HepG2 (cell line): ENCODE measurements at regions not wholly inside any gene's neighbourhood (a gene's known extent, or its start where the extent isn't known, plus 50 kb on each side); places are given as distances from the start of the nearest gene placed in this dataset.
"Not testable (repeated sequence)": the region's sequence is repeated elsewhere in the genome, so short reads cannot be mapped to it uniquely, and the experiment has no call there.

Experiments
- ATAC-seq: fragments of 200-7000 bp; cut with Tn5 transposase; 3 replicates; pipeline ENCODE4 v1.9.1; 2020; ENCODE audit warnings: mild to moderate bottlenecking, moderate library complexity
- BruUV-seq: library from RNA; stranded (reverse); fragments of 400-500 nt; replicated peaks from 2 replicates; lab custom pipeline; 2021; lab: Mats Ljungman, UMichigan
- CTCF ChIA-PET: fragments of 300-600 bp; formaldehyde crosslinking; extraction: SDS; loops from one replicate; lab custom pipeline; 2021; ENCODE audit warnings: low total read pairs, inconsistent platforms, low intra/inter-chr PET ratio; lab: Yijun Ruan, JAX
- POLR2A ChIA-PET: fragments of 350-600 bp; sonication (Branson Sonifier 250); formaldehyde crosslinking; loops from one replicate; lab custom pipeline; 2020; ENCODE audit warnings: antibody characterized with exemption, inconsistent platforms; lab: Yijun Ruan, JAX
- DNase-seq: peaks from one replicate; pipeline ENCODE4 v3.0.0-alpha.2; 2015; ENCODE audit warnings: low spot score
- FAIRE-seq: peaks from 3 replicates; lab custom pipeline; 2011; peaks lifted over from hg19 to GRCh38; lab: Jason Lieb, UNC
- H2AFZ ChIP-seq: one replicate; pipeline ENCODE4 v1.6.1; 2011; ENCODE audit warnings: low read length, inconsistent platforms
- H3K27ac ChIP-seq: fragments of 300-600 bp; 3 replicates; pipeline ENCODE4 v1.8.0; 2011; ENCODE audit warnings: mixed run types, mild to moderate bottlenecking, mixed read lengths, low read length, inconsistent platforms; ENCODE audit not compliant: insufficient read depth; ENCODE audit errors: extremely low read length
- H3K27me3 ChIP-seq, 2 experiments: fragments of 200-600 bp in 1 of 2; 2 replicates in 1 of 2; 3 replicates in 1 of 2; pipeline versions ENCODE4 v1.6.0 to v1.8.0; 2011; ENCODE audit warnings: low read length in 2 of 2, mild to moderate bottlenecking in 2 of 2, moderate library complexity in 2 of 2, inconsistent platforms in 1 of 2; ENCODE audit not compliant: insufficient read depth in 2 of 2, control insufficient read depth in 1 of 2
- H3K36me3 ChIP-seq, 2 experiments: fragments of 200-600 bp in 1 of 2; replicated peaks in 1 of 2; 2 replicates in 1 of 2; 3 replicates in 1 of 2; pipeline versions ENCODE4 v1.5.1 to v1.8.0; 2011; ENCODE audit warnings: low read length in 2 of 2, inconsistent platforms in 1 of 2; ENCODE audit not compliant: insufficient read depth in 2 of 2, control insufficient read depth in 1 of 2
- H3K4me1 ChIP-seq: 2 replicates; pipeline ENCODE4 v1.5.1; 2012; ENCODE audit warnings: low read length, inconsistent platforms; ENCODE audit not compliant: insufficient read depth
- H3K4me2 ChIP-seq: 2 replicates; pipeline ENCODE4 v1.6.0; 2011; ENCODE audit warnings: low read depth, low read length, inconsistent platforms
- H3K4me3 ChIP-seq, 3 experiments: fragments of 200-600 bp in 1 of 3; sonication (generic), shearing (Covaris generic) in 1 of 3; replicated peaks in 1 of 3; 2 replicates each; pipeline ENCODE4 v1.5.1; 2011 to 2016; ENCODE audit warnings: low read length in 3 of 3, inconsistent platforms in 2 of 3, low read depth in 2 of 3, mild to moderate bottlenecking in 2 of 3, control low read depth in 1 of 3, mixed read lengths in 1 of 3; ENCODE audit not compliant: insufficient read depth in 1 of 3
- H3K79me2 ChIP-seq: one replicate; pipeline ENCODE4 v1.6.1; 2011; ENCODE audit warnings: low read length, inconsistent platforms; ENCODE audit not compliant: insufficient read depth
- H3K9ac ChIP-seq: 2 replicates; pipeline ENCODE4 v1.6.0; 2011; ENCODE audit warnings: mild to moderate bottlenecking, low read depth, low read length, inconsistent platforms; ENCODE audit not compliant: insufficient read depth
- H3K9me3 ChIP-seq: 2 replicates; pipeline ENCODE4 v1.5.1; 2012; ENCODE audit warnings: mild to moderate bottlenecking, low read length
- H4K20me1 ChIP-seq: 2 replicates; pipeline ENCODE4 v1.6.0; 2011; ENCODE audit warnings: inconsistent platforms, mild to moderate bottlenecking, low read length, moderate library complexity; ENCODE audit not compliant: insufficient read depth
- NONO ChIP-seq, 2 experiments: fragments of 450-650 bp in 1 of 2; sonication (generic) in 1 of 2; formaldehyde crosslinking in 1 of 2; IDR thresholded peaks in 1 of 2; conservative IDR thresholded peaks in 1 of 2; 2 replicates each; pipeline versions ENCODE4 v1.6.1 to v1.8.0; 2017 to 2022; ENCODE audit warnings: mild to moderate bottlenecking in 1 of 2, missing genetic modification reagents in 1 of 2, moderate library complexity in 1 of 2
- WGBS: methylation state at CpG from one replicate; pipeline ENCODE4 v1.1.6; 2017; ENCODE audit warnings: low lambda C conversion rate; 5-methylcytosine and 5-hydroxymethylcytosine counted together
- in situ Hi-C: cut with HindIII; loops from 2 replicates; pipeline ENCODE4 v1.10.0; 2017; ENCODE audit warnings: low pct_unique_long_range_greater_than_20kb; ENCODE audit not compliant: extremely low pct_ligation_motif_present
- intact Hi-C: fragments of 100-400 bp; cut with micrococcal nuclease; formaldehyde crosslinking; loops from one replicate; pipeline ENCODE4 v1.10.0; 2022; ENCODE audit not compliant: unreplicated experiment

DNA sequence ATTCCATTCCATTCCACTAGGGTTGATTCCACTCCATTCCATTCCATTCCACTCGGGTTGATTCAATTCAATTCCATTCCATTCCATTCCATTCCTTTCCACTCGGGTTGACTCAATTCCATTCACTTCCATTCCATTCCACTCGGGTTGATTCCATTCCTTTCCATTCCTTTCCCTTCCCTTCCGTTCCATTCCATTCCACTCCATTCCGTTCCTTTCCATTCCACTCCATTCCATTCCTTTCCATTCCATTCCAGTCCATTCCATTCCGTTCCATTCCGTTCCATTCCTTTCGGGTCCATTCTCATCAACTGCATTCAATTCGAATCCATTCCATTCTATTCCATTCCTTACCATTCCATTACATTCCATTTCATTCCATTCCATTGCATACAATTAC lies 1135.3 kb downstream of the RPIA start (continued):
- TF ChIP-seq NONO (IDR thresholded peaks at IDR 0.05): 0 out of 2 replicates have a peak, but pooled peaks have one; percentile 87
- TF ChIP-seq NONO (CRISPR knock-in tag; conservative IDR thresholded peaks at IDR 0.05): not testable (repeated sequence)

GRCh38 chr2:89827829-89828228 lies 1136.4 kb downstream of the RPIA start:
- H3K79me2 ChIP-seq, H3K9ac ChIP-seq, H3K4me1 ChIP-seq, H2AFZ ChIP-seq, POLR2A ChIA-PET, CTCF ChIA-PET, H3K4me3 ChIP-seq, FAIRE-seq, BruUV-seq, ATAC-seq, in situ Hi-C loops, intact Hi-C loops, H3K27ac ChIP-seq, H3K4me2 ChIP-seq, H4K20me1 ChIP-seq, DNase-seq, H3K27me3 ChIP-seq, H3K36me3 ChIP-seq, H3K9me3 ChIP-seq: not testable (repeated sequence)
- WGBS: 1% methylated on average over 2 of the region's 2 CpGs

DNA sequence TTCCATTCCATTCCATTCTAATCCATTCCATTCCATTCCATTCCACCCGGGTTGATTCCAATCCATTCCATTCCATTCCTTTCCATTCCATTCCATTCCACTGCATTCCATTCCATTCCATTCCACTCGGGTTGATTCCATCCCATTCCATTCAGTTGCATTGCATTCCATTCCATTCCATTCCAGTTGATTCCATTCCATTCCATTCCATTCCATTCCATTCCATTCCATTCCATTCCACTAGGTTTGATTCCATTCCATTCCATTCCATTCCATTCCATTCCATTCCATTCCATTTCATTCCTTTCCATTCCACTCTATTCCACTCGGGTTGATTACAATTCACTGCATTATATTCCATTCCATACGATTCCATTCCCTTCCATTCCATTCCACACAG lies 1136.9 kb downstream of the RPIA start:
- H3K27ac ChIP-seq, H4K20me1 ChIP-seq, H3K36me3 ChIP-seq, FAIRE-seq, H3K4me2 ChIP-seq, in situ Hi-C loops, H3K27me3 ChIP-seq, BruUV-seq, H3K9ac ChIP-seq, H3K4me3 ChIP-seq, POLR2A ChIA-PET, DNase-seq, H2AFZ ChIP-seq, H3K4me1 ChIP-seq, H3K79me2 ChIP-seq, intact Hi-C loops, ATAC-seq, H3K9me3 ChIP-seq, CTCF ChIA-PET: not testable (repeated sequence)
- 2% methylated on average over 4 of the region's 4 CpGs for WGBS

GRCh38 chr2:89828961-89829631 lies 1137.6 kb downstream of the RPIA start:
- H3K36me3 ChIP-seq, H3K79me2 ChIP-seq, H4K20me1 ChIP-seq, H3K4me1 ChIP-seq, intact Hi-C loops, CTCF ChIA-PET, H2AFZ ChIP-seq, H3K4me2 ChIP-seq, H3K4me3 ChIP-seq, FAIRE-seq, BruUV-seq, POLR2A ChIA-PET, H3K27ac ChIP-seq, H3K9me3 ChIP-seq, H3K9ac ChIP-seq, H3K27me3 ChIP-seq, DNase-seq, in situ Hi-C loops: not testable (repeated sequence)
- ATAC-seq: peak; percentile 45
- 4% methylated on average over 8 of the region's 8 CpGs for WGBS
